Mesodermal cell (in vitro differentiated cells): ENCODE measurements at regions not wholly inside any gene's neighbourhood (a gene's known extent, or its start where the extent isn't known, plus 50 kb on each side); places are given as distances from the start of the nearest gene placed in this dataset.
A peak's percentile ranks its signal among the peaks of the same experiment; 100 is the strongest.

Source experiments
- H3K27ac ChIP-seq: 2 replicates; pipeline ENCODE4 v1.7.0; 2013; ENCODE audit warnings: mild to moderate bottlenecking, low read depth, low read length, moderate library complexity; ENCODE audit not compliant: severe bottlenecking
- H3K36me3 ChIP-seq: 2 replicates; pipeline ENCODE4 v1.7.1; 2013; ENCODE audit warnings: mild to moderate bottlenecking, low read length, moderate library complexity; ENCODE audit not compliant: control insufficient read depth, insufficient read depth
- H3K4me1 ChIP-seq: one replicate; pipeline ENCODE4 v1.7.1; 2013; ENCODE audit warnings: mild to moderate bottlenecking, low read length; ENCODE audit not compliant: insufficient read depth, control insufficient read depth, poor library complexity, severe bottlenecking
- H3K4me3 ChIP-seq: 2 replicates; pipeline ENCODE4 v1.7.0; 2013; ENCODE audit warnings: low read length, control low read depth, mild to moderate bottlenecking; ENCODE audit not compliant: insufficient read depth, poor library complexity, severe bottlenecking; ENCODE audit errors: extremely low read depth
- H3K9me3 ChIP-seq: 2 replicates; pipeline ENCODE4 v1.7.1; 2013; ENCODE audit warnings: mild to moderate bottlenecking, low read length, moderate library complexity; ENCODE audit not compliant: control insufficient read depth
- WGBS, 2 experiments: methylation state at CpG; one replicate each; pipeline ENCODE4 v1.1.5; 2013; ENCODE audit warnings: missing lambda C conversion rate in 2 of 2; ENCODE audit not compliant: insufficient coverage in 2 of 2; 5-methylcytosine and 5-hydroxymethylcytosine counted together

- H3K9me3 ChIP-seq: no peaks in the 10 kb centered on the region
- WGBS, 2 experiments: 44 to 67% methylated on average over 2 of the region's 3 CpGs
- H3K4me1 ChIP-seq: peaks cover 18% of the 10 kb centered on the region
- no peaks in the 10 kb centered on the region for H3K36me3 ChIP-seq
- peak overlapping the region; percentile 72 for H3K27ac ChIP-seq
- no peak overlapping the region for H3K4me3 ChIP-seq
Measured at GRCh38 chr3:41026394-41027177, 172.7 kb upstream of the CTNNB1 start.

- no peak overlapping the region for H3K27ac ChIP-seq
- WGBS, 2 experiments: 95 to 100% methylated on average over 3 of the region's 3 CpGs
- no peaks in the 10 kb centered on the region for H3K9me3 ChIP-seq
- no peaks in the 10 kb centered on the region for H3K36me3 ChIP-seq
- no peak overlapping the region for H3K4me3 ChIP-seq
- peaks cover 14% of the 10 kb centered on the region for H3K4me1 ChIP-seq
Measured at GRCh38 chr3:41029356-41029755, 169.9 kb upstream of the CTNNB1 start.

- H3K4me3 ChIP-seq: no peak overlapping the region
- H3K4me1 ChIP-seq: peaks cover 11% of the 10 kb centered on the region
- H3K9me3 ChIP-seq: no peaks in the 10 kb centered on the region
- no peaks in the 10 kb centered on the region for H3K36me3 ChIP-seq
- WGBS, 2 experiments: 95 to 100% methylated on average over 4 of the region's 4 CpGs
- no peak overlapping the region for H3K27ac ChIP-seq
Measured at GRCh38 chr3:41030220-41030619, 169.1 kb upstream of the CTNNB1 start.

GRCh38 chr3:41031401-41031800 is 167.9 kb upstream of the CTNNB1 start:
- H3K4me1 ChIP-seq: peaks cover 6% of the 10 kb centered on the region
- WGBS, 2 experiments: 91 to 100% methylated on average over 1 of the region's 2 CpGs
- H3K27ac ChIP-seq: no peak overlapping the region
- H3K9me3 ChIP-seq: no peaks in the 10 kb centered on the region
- no peak overlapping the region for H3K4me3 ChIP-seq
- no peaks in the 10 kb centered on the region for H3K36me3 ChIP-seq

- 86% methylated on average over 1 of the region's 3 CpGs; no CpG with 5 or more reads in 1 of the 2 experiments for WGBS, 2 experiments
- no peak overlapping the region for H3K27ac ChIP-seq
- H3K4me1 ChIP-seq: no peaks in the 10 kb centered on the region
- H3K4me3 ChIP-seq: no peak overlapping the region
- no peaks in the 10 kb centered on the region for H3K9me3 ChIP-seq
- H3K36me3 ChIP-seq: no peaks in the 10 kb centered on the region
Measured at GRCh38 chr3:41033956-41034519, 165.3 kb upstream of the CTNNB1 start.

GRCh38 chr3:41035456-41036022 is 163.8 kb upstream of the CTNNB1 start:
- 80 to 83% methylated on average over 1 of the region's 2 CpGs for WGBS, 2 experiments
- Histone ChIP-seq H3K4me3 (no peak overlapping the region), H3K27ac (no peak overlapping the region), H3K4me1 (no peaks in the 10 kb centered on the region), H3K9me3 (no peaks in the 10 kb centered on the region), H3K36me3 (no peaks in the 10 kb centered on the region)

- 78 to 96% methylated on average over 3 of the region's 4 CpGs for WGBS, 2 experiments
- Histone ChIP-seq H3K36me3 (no peaks in the 10 kb centered on the region), H3K27ac (no peak overlapping the region), H3K9me3 (no peaks in the 10 kb centered on the region), H3K4me1 (no peaks in the 10 kb centered on the region), H3K4me3 (no peak overlapping the region)
Measured at GRCh38 chr3:41037651-41038334, 161.5 kb upstream of the CTNNB1 start.

GRCh38 chr3:41040256-41040655 is 159.0 kb upstream of the CTNNB1 start:
- Histone ChIP-seq H3K4me3 (no peak overlapping the region), H3K4me1 (no peaks in the 10 kb centered on the region), H3K36me3 (no peaks in the 10 kb centered on the region), H3K27ac (no peak overlapping the region), H3K9me3 (no peaks in the 10 kb centered on the region)
- 100% methylated on average over 1 to 2 of the region's 2 CpGs for WGBS, 2 experiments

- Histone ChIP-seq H3K27ac (no peak overlapping the region), H3K36me3 (no peaks in the 10 kb centered on the region), H3K4me1 (no peaks in the 10 kb centered on the region), H3K4me3 (no peak overlapping the region), H3K9me3 (no peaks in the 10 kb centered on the region)
- WGBS, 2 experiments: 44 to 67% methylated on average over 2 to 4 of the region's 4 CpGs
Measured at GRCh38 chr3:41041462-41041861, 157.8 kb upstream of the CTNNB1 start.

GRCh38 chr3:41041899-41042298 is 157.4 kb upstream of the CTNNB1 start:
- no peaks in the 10 kb centered on the region for H3K9me3 ChIP-seq
- no peaks in the 10 kb centered on the region for H3K36me3 ChIP-seq
- WGBS, 2 experiments: 89 to 100% methylated on average over 1 of the region's 1 CpG
- no peaks in the 10 kb centered on the region for H3K4me1 ChIP-seq
- H3K27ac ChIP-seq: no peak overlapping the region
- H3K4me3 ChIP-seq: no peak overlapping the region
